Calu3 (cell line): ENCODE measurements at regions not wholly inside any gene's neighbourhood (a gene's known extent, or its start where the extent isn't known, plus 50 kb on each side); places are given as distances from the start of the nearest gene placed in this dataset.

Experiments
- BruUV-seq: library from RNA; stranded (reverse); fragments of 400-500 nt; replicated peaks from 2 replicates; lab custom pipeline; 2021; lab: Mats Ljungman, UMichigan
- CTCF ChIA-PET: fragments of 300-600 bp; sonication (Branson Sonifier 250); formaldehyde crosslinking; loops from one replicate; lab custom pipeline; 2022; ENCODE audit warnings: antibody characterized with exemption; lab: Charles Lee
- DNase-seq: peaks from one replicate; pipeline ENCODE4 v3.0.0; 2022
- H3K27ac Mint-ChIP-seq: one replicate; pipeline ENCODE4 v1.8.0; 2022; ENCODE audit warnings: mixed read lengths; ENCODE audit not compliant: unreplicated experiment
- H3K27me3 Mint-ChIP-seq: one replicate; pipeline ENCODE4 v1.8.0; 2022; ENCODE audit warnings: mixed read lengths; ENCODE audit not compliant: unreplicated experiment
- H3K36me3 Mint-ChIP-seq: one replicate; pipeline ENCODE4 v1.8.0; 2022; ENCODE audit warnings: mild to moderate bottlenecking, moderate library complexity, mixed read lengths; ENCODE audit not compliant: insufficient read depth, unreplicated experiment
- H3K4me1 Mint-ChIP-seq: one replicate; pipeline ENCODE4 v1.8.0; 2022; ENCODE audit warnings: mild to moderate bottlenecking, low read depth, mixed read lengths; ENCODE audit not compliant: unreplicated experiment
- H3K4me3 Mint-ChIP-seq: one replicate; pipeline ENCODE4 v1.8.0; 2022; ENCODE audit warnings: mild to moderate bottlenecking, low read depth, moderate library complexity, mixed read lengths; ENCODE audit not compliant: unreplicated experiment
- H3K9me3 Mint-ChIP-seq: one replicate; pipeline ENCODE4 v1.8.0; 2022; ENCODE audit warnings: low read depth, mixed read lengths; ENCODE audit not compliant: unreplicated experiment
- CTCF ChIP-seq: fragments of 200-600 bp; IDR thresholded peaks from one replicate; pipeline ENCODE4 v1.8.0; 2022; ENCODE audit warnings: antibody characterized with exemption; ENCODE audit not compliant: unreplicated experiment
- intact Hi-C: fragments of 100-400 bp; cut with micrococcal nuclease; formaldehyde crosslinking; loops from one replicate; pipeline ENCODE4 v1.10.0; 2022; ENCODE audit not compliant: unreplicated experiment

- CTCF ChIA-PET = no interaction called here
- intact Hi-C loops = no loop called here
- no peaks in the 10 kb centered on the region for H3K36me3 Mint-ChIP-seq
- no peaks in the 10 kb centered on the region for H3K4me1 Mint-ChIP-seq
- peaks cover 54% of the 10 kb centered on the region for H3K27me3 Mint-ChIP-seq
- BruUV-seq = no TSS peak
- no peak for DNase-seq
- no peak for TF ChIP-seq CTCF
- H3K4me3 Mint-ChIP-seq = no peak overlapping the region
- peaks cover 3% of the 10 kb centered on the region for H3K9me3 Mint-ChIP-seq
- H3K27ac Mint-ChIP-seq = no peak overlapping the region
These were observed 165.0 kb upstream of the CTBP2 start for GRCh38 chr10:125325326-125325725.

GRCh38 chr10:125316436-125316835 is 156.1 kb upstream of the CTBP2 start:
- no peak for TF ChIP-seq CTCF
- DNase-seq = no peak
- intact Hi-C loops = no loop called here
- H3K4me1 Mint-ChIP-seq = peaks cover 2% of the 10 kb centered on the region
- H3K27me3 Mint-ChIP-seq = no peaks in the 10 kb centered on the region
- H3K9me3 Mint-ChIP-seq = peaks cover 3% of the 10 kb centered on the region
- CTCF ChIA-PET = interaction anchor here (0.6 kb wide), 1 partner anchor 1687 kb away, joined by 4 read pairs; no protein-coding TSS in a partner anchor
- BruUV-seq = no TSS peak
- no peak overlapping the region for H3K27ac Mint-ChIP-seq
- no peak overlapping the region for H3K4me3 Mint-ChIP-seq
- no peaks in the 10 kb centered on the region for H3K36me3 Mint-ChIP-seq

GRCh38 chr10:125300937-125301336 is 140.6 kb upstream of the CTBP2 start:
- H3K4me1 Mint-ChIP-seq = no peaks in the 10 kb centered on the region
- BruUV-seq = no TSS peak
- no peaks in the 10 kb centered on the region for H3K27me3 Mint-ChIP-seq
- no peak overlapping the region for H3K27ac Mint-ChIP-seq
- no peak overlapping the region for H3K4me3 Mint-ChIP-seq
- CTCF ChIA-PET = no interaction called here
- intact Hi-C loops = no loop called here
- no peak for TF ChIP-seq CTCF
- DNase-seq = no peak
- no peaks in the 10 kb centered on the region for H3K9me3 Mint-ChIP-seq
- no peaks in the 10 kb centered on the region for H3K36me3 Mint-ChIP-seq

GRCh38 chr10:125299461-125299860 is 139.1 kb upstream of the CTBP2 start:
- no peak overlapping the region for H3K4me3 Mint-ChIP-seq
- CTCF ChIA-PET = no interaction called here
- intact Hi-C loops = no loop called here
- H3K9me3 Mint-ChIP-seq = no peaks in the 10 kb centered on the region
- no peak overlapping the region for H3K27ac Mint-ChIP-seq
- BruUV-seq = no TSS peak
- H3K27me3 Mint-ChIP-seq = no peaks in the 10 kb centered on the region
- no peak for TF ChIP-seq CTCF
- no peaks in the 10 kb centered on the region for H3K4me1 Mint-ChIP-seq
- H3K36me3 Mint-ChIP-seq = no peaks in the 10 kb centered on the region
- no peak for DNase-seq
